PC-3 (cell line): ENCODE measurements at regions not wholly inside any gene's neighbourhood (a gene's known extent, or its start where the extent isn't known, plus 50 kb on each side); places are given as distances from the start of the nearest gene placed in this dataset.
A peak's percentile ranks its signal among the peaks of the same experiment; 100 is the strongest.

Experiments
- ATAC-seq: fragments of 200-7000 bp; cut with Tn5 transposase; 2 replicates; pipeline ENCODE4 v1.9.1; 2020; ENCODE audit warnings: mild to moderate bottlenecking, moderate library complexity
- BruUV-seq: library from RNA; stranded (reverse); fragments of 400-500 nt; replicated peaks from 2 replicates; lab custom pipeline; 2021; lab: Mats Ljungman, UMichigan
- CTCF ChIA-PET: fragments of 300-600 bp; sonication (Branson Sonifier 250); formaldehyde crosslinking; loops from one replicate; lab custom pipeline; 2022; ENCODE audit warnings: antibody characterized with exemption; lab: Charles Lee
- POLR2A ChIA-PET: fragments of 300-600 bp; sonication (Branson Sonifier 250); formaldehyde crosslinking; loops from one replicate; lab custom pipeline; 2022; ENCODE audit warnings: antibody characterized with exemption; ENCODE audit not compliant: unreplicated experiment; lab: Charles Lee
- DNase-seq: peaks from one replicate; pipeline ENCODE4 v3.0.0-alpha.2; 2015
- H2AFZ ChIP-seq: fragments of 300-600 bp; sonication (generic); 2 replicates; pipeline ENCODE4 v1.6.0; 2016; ENCODE audit warnings: antibody characterized with exemption, low read length
- H3F3A ChIP-seq: fragments of 300-600 bp; sonication (generic); one replicate; pipeline ENCODE4 v1.6.0; 2017; ENCODE audit warnings: antibody characterized with exemption, low read length, control low read depth, mild to moderate bottlenecking; ENCODE audit not compliant: unreplicated experiment
- H3K27ac ChIP-seq: fragments of 300-600 bp; sonication (generic); 2 replicates; pipeline ENCODE4 v1.5.1; 2016; ENCODE audit warnings: mild to moderate bottlenecking, low read length
- H3K27me3 ChIP-seq: fragments of 300-600 bp; sonication (generic); 2 replicates; pipeline ENCODE4 v1.6.1; 2016; ENCODE audit warnings: low read length, mixed read lengths
- H3K36me3 ChIP-seq: fragments of 300-600 bp; sonication (generic); 2 replicates; pipeline ENCODE4 v1.6.1; 2016; ENCODE audit warnings: low read depth, mixed run types, low read length, mixed read lengths
- H3K4me1 ChIP-seq: fragments of 300-600 bp; sonication (generic); 2 replicates; pipeline ENCODE4 v1.5.1; 2016; ENCODE audit warnings: low read length; ENCODE audit not compliant: insufficient read depth
- H3K4me2 ChIP-seq: fragments of 300-600 bp; sonication (generic); 2 replicates; pipeline ENCODE4 v1.6.0; 2016; ENCODE audit warnings: low read length
- H3K4me3 ChIP-seq: fragments of 300-600 bp; sonication (generic); 2 replicates; pipeline ENCODE4 v1.5.1; 2016; ENCODE audit warnings: mild to moderate bottlenecking, low read length, mixed read lengths
- H3K79me2 ChIP-seq: fragments of 300-600 bp; sonication (generic); 2 replicates; pipeline ENCODE4 v1.6.1; 2017; ENCODE audit warnings: low read length, mixed read lengths
- H3K9ac ChIP-seq: fragments of 300-600 bp; sonication (generic); 2 replicates; pipeline ENCODE4 v1.6.0; 2016; ENCODE audit warnings: mild to moderate bottlenecking, low read length
- H3K9me2 ChIP-seq: fragments of 300-600 bp; sonication (generic); replicated peaks from 2 replicates; pipeline ENCODE4 v1.6.1; 2016; ENCODE audit warnings: mixed run types, low read length, mixed read lengths
- H3K9me3 ChIP-seq: fragments of 300-600 bp; sonication (generic); 2 replicates; pipeline ENCODE4 v1.6.1; 2016; ENCODE audit warnings: low read length, mixed read lengths
- H4K20me1 ChIP-seq: fragments of 300-600 bp; sonication (generic); 2 replicates; pipeline ENCODE4 v1.6.1; 2016; ENCODE audit warnings: low read length, mixed read lengths
- CTCF ChIP-seq: fragments of 300-600 bp; sonication (generic); conservative IDR thresholded peaks from 2 replicates; pipeline ENCODE4 v1.5.1; 2017; ENCODE audit warnings: antibody characterized with exemption, low read depth, mild to moderate bottlenecking, low read length
- EZH2 ChIP-seq: fragments of 300-600 bp; sonication (generic); IDR thresholded peaks from one replicate; pipeline ENCODE4 v1.6.1; 2017; ENCODE audit warnings: antibody characterized with exemption, mild to moderate bottlenecking, low read length; ENCODE audit not compliant: unreplicated experiment
- EZH2phosphoT487 ChIP-seq: fragments of 300-600 bp; sonication (generic); IDR thresholded peaks from 2 replicates; pipeline ENCODE4 v1.6.1; 2018; ENCODE audit warnings: mild to moderate bottlenecking, antibody characterized with exemption, low read length, borderline replicate concordance
- intact Hi-C: fragments of 100-400 bp; cut with micrococcal nuclease; formaldehyde crosslinking; loops from 2 replicates; pipeline ENCODE4 v1.9.0; 2023

GRCh38 chr15:95556866-95557225 is 773.7 kb upstream of the NR2F2 start:
- peak overlapping the region; percentile 85 for H3K9ac ChIP-seq
- H3K9me3 ChIP-seq: no peaks in the 10 kb centered on the region
- no peaks in the 10 kb centered on the region for H4K20me1 ChIP-seq
- peak overlapping the region; percentile 35; the same call in 1 of the 2 replicates for H3K4me2 ChIP-seq
- no peaks in the 10 kb centered on the region for H3K79me2 ChIP-seq
- peaks cover 31% of the 10 kb centered on the region for H3K4me1 ChIP-seq
- ATAC-seq (no peak), DNase-seq (no peak)
- ChIA-PET POLR2A (interaction anchor here (0.6 kb wide), 1 partner anchor 66 kb away, joined by 5 read pairs; no protein-coding TSS in a partner anchor), CTCF (no interaction called here)
- H3K27me3 ChIP-seq: no peaks in the 10 kb centered on the region
- H3K9me2 ChIP-seq: no peaks in the 10 kb centered on the region
- intact Hi-C loops: loop anchor here (2.0 to 10.0 kb wide), 5 partner anchors 232 to 1690 kb away; no protein-coding TSS in a partner anchor
- H3K4me3 ChIP-seq: no peak overlapping the region
- no peak for TF ChIP-seq EZH2
- H3K36me3 ChIP-seq: no peaks in the 10 kb centered on the region
- no TSS peak for BruUV-seq
- 0 out of 2 replicates have a peak overlapping the region, but pooled peaks have one; percentile 8 for H2AFZ ChIP-seq
- peak overlapping the region; percentile 98 for H3K27ac ChIP-seq
- H3F3A ChIP-seq: no peaks in the 10 kb centered on the region

GRCh38 chr15:95557226-95558046 is 773.1 kb upstream of the NR2F2 start:
- TF ChIP-seq EZH2phosphoT487 (no peak), EZH2 (no peak), CTCF (no peak)
- no peaks in the 10 kb centered on the region for H3K36me3 ChIP-seq
- intact Hi-C loops: loop anchor here (2.0 to 10.0 kb wide), 6 partner anchors 155 to 1690 kb away; no protein-coding TSS in a partner anchor
- H3K9me3 ChIP-seq: no peaks in the 10 kb centered on the region
- H3K27me3 ChIP-seq: no peaks in the 10 kb centered on the region
- DNase-seq (peak; percentile 92), ATAC-seq (peak; percentile 71)
- BruUV-seq: no TSS peak
- H4K20me1 ChIP-seq: no peaks in the 10 kb centered on the region
- ChIA-PET POLR2A (interaction anchor here (0.6 kb wide), 1 partner anchor 66 kb away, joined by 5 read pairs; no protein-coding TSS in a partner anchor), CTCF (no interaction called here)
- peak overlapping the region; percentile 64 for H3K4me2 ChIP-seq
- no peaks in the 10 kb centered on the region for H3F3A ChIP-seq
- peak overlapping the region; percentile 85 for H3K9ac ChIP-seq
- no peaks in the 10 kb centered on the region for H3K79me2 ChIP-seq
- no peaks in the 10 kb centered on the region for H3K9me2 ChIP-seq
- H3K27ac ChIP-seq: peak overlapping the region; percentile 98
- H2AFZ ChIP-seq: peak overlapping the region; percentile 8; the same call in 1 of the 2 replicates
- H3K4me3 ChIP-seq: peak overlapping the region; percentile 19; the same call in 1 of the 2 replicates
- peaks cover 31% of the 10 kb centered on the region for H3K4me1 ChIP-seq

DNA sequence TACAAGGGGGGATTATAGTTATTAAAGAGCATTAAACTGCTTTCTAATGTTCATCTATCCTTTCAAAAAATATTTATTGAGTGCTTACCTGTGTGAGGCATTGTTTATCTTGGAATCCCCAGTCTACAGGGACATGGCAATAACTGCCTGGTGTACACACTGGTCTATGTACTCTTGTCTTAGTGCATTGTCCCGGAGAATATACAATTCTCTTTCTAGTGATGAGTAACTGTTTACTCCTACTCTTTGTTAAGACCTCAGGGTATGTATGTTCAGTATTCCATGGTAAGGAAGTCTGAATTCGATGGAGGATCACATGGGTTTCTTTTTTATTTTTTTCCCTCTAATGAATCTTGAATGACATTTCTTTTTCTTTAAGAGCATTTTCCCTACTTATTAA is 772.4 kb upstream of the NR2F2 start:
- Histone ChIP-seq H3K9ac (peak overlapping the region; percentile 85), H2AFZ (no peak overlapping the region)
- peak; percentile 88 for ATAC-seq

More for the DNA sequence above, 772.4 kb upstream of the NR2F2 start:
- no peaks in the 10 kb centered on the region for H3K9me2 ChIP-seq
- H3F3A ChIP-seq: no peaks in the 10 kb centered on the region
- BruUV-seq: no TSS peak
- no peaks in the 10 kb centered on the region for H4K20me1 ChIP-seq
- H3K4me3 ChIP-seq: no peak overlapping the region; the same call in 1 of the 2 replicates
- intact Hi-C loops: loop anchor here (2.0 to 10.0 kb wide), 4 partner anchors 155 to 1689 kb away; no protein-coding TSS in a partner anchor
- H3K27me3 ChIP-seq: no peaks in the 10 kb centered on the region
- TF ChIP-seq CTCF (no peak), EZH2 (no peak), EZH2phosphoT487 (no peak)
- peak overlapping the region; percentile 98 for H3K27ac ChIP-seq
- peaks cover 31% of the 10 kb centered on the region for H3K4me1 ChIP-seq
- no peaks in the 10 kb centered on the region for H3K36me3 ChIP-seq
- ChIA-PET POLR2A (no interaction called here), CTCF (no interaction called here)
- peak overlapping the region; percentile 64 for H3K4me2 ChIP-seq
- H3K79me2 ChIP-seq: no peaks in the 10 kb centered on the region
- no peaks in the 10 kb centered on the region for H3K9me3 ChIP-seq
- peak; percentile 87 for DNase-seq
